ENCODE measurements at regions not wholly inside any gene's neighbourhood (a gene's known extent, or its start where the extent isn't known, plus 50 kb on each side); places are given as distances from the start of the nearest gene placed in this dataset.
"Not testable (repeated sequence)": the region's sequence is repeated elsewhere in the genome, so short reads cannot be mapped to it uniquely, and the experiment has no call there.

- DNase-seq (ENCODE audit: extremely low spot score): no peak
- 91% methylated on average over 1 of the region's 1 CpG for WGBS
- Histone ChIP-seq H3K9me3 (no peaks in the 10 kb centered on the region), H3K36me3 (no peaks in the 10 kb centered on the region), H3K27ac (replicated peaks in 1 of 4) (no peak overlapping the region), H3K27me3 (no peaks in the 10 kb centered on the region), H3K4me1 (no peaks in the 10 kb centered on the region), H3K4me3 (no peak overlapping the region)
- intact Hi-C loops (cut with DNase I): no loop called here
- TF ChIP-seq EP300 (IDR thresholded peaks at IDR 0.05): no peak
- no peak for TF ChIP-seq POLR2A (IDR thresholded peaks at IDR 0.05; ENCODE audit: low read depth)
- no peak for TF ChIP-seq POLR2AphosphoS5 (IDR thresholded peaks at IDR 0.05)
Measured at GRCh38 chr16:48064971-48065370, 90.8 kb downstream of the ABCC12 start.

DNA sequence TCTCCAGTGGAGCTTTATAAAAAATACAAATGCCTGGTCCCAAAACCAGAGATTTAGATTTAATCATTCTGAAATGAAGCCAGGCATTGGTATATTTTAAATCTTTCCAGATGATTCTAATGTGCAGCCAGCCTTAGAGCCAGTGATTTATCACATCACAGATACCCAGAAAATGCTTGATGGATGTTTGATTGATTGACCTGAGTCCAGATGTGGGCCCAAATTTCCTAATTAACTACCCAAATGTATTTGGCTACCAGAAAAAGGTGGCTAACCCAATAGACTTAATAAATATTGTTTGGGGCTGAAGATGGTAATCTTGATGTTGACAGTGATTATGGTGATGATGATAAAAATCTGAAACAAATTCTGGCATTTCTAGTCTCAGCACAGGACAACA, 93.1 kb downstream of the ABCC12 start:
- Histone ChIP-seq H3K4me3 (no peak overlapping the region), H3K36me3 (no peaks in the 10 kb centered on the region), H3K4me1 (no peaks in the 10 kb centered on the region), H3K27ac (replicated peaks in 1 of 4) (no peak overlapping the region), H3K27me3 (no peaks in the 10 kb centered on the region), H3K9me3 (no peaks in the 10 kb centered on the region)
- DNase-seq (ENCODE audit: extremely low spot score): no peak
- TF ChIP-seq, protein P1, sequence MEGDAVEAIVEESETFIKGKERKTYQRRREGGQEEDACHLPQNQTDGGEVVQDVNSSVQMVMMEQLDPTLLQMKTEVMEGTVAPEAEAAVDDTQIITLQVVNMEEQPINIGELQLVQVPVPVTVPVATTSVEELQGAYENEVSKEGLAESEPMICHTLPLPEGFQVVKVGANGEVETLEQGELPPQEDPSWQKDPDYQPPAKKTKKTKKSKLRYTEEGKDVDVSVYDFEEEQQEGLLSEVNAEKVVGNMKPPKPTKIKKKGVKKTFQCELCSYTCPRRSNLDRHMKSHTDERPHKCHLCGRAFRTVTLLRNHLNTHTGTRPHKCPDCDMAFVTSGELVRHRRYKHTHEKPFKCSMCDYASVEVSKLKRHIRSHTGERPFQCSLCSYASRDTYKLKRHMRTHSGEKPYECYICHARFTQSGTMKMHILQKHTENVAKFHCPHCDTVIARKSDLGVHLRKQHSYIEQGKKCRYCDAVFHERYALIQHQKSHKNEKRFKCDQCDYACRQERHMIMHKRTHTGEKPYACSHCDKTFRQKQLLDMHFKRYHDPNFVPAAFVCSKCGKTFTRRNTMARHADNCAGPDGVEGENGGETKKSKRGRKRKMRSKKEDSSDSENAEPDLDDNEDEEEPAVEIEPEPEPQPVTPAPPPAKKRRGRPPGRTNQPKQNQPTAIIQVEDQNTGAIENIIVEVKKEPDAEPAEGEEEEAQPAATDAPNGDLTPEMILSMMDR (IDR thresholded peaks at IDR 0.05): no peak
- intact Hi-C loops (cut with DNase I): no loop called here

DNA sequence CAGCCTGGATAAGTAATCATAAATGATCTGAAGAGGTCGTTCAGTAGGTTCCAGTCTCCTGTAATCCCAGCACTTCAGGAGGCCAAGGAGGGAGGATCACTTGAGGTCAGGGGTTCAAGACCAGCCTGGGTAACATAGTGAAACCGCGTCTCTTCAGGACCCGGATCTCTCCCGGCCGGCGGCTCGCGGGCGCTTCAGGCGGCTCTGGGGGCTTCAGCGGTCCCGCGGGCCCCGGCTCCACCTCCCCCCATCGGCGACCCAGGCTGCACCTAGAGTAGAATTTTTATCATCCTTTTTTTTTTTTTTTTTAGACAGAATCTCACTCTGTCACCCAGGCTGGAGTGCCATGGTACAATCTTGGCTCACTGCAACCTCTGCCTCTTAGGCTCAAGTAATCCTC, 95.9 kb downstream of the ABCC12 start:
- Histone ChIP-seq H3K4me1 (peaks cover 0 to 5% (median 2%) of the 10 kb centered on the region in 4 donors), H3K4me3 (no peak overlapping the region), H3K27me3 (peaks cover 0 to 6% (median 0%) of the 10 kb centered on the region in 4 donors), H3K9me3 (no peaks in the 10 kb centered on the region), H3K27ac (replicated peaks in 1 of 4) (no peak overlapping the region), H3K36me3 (no peaks in the 10 kb centered on the region)
- TF ChIP-seq, protein P1 (IDR thresholded peaks at IDR 0.05): no peak
- TF ChIP-seq POLR2A (IDR thresholded peaks at IDR 0.05; ENCODE audit: low read depth): no peak
- no peak for TF ChIP-seq POLR2AphosphoS5 (IDR thresholded peaks at IDR 0.05)
- TF ChIP-seq EP300 (IDR thresholded peaks at IDR 0.05): no peak
- 98% methylated on average over 16 of the region's 17 CpGs for WGBS
- no peak for DNase-seq (ENCODE audit: extremely low spot score)
- intact Hi-C loops (cut with DNase I): loop anchor here (10.0 kb wide), 1 partner anchor 915 kb away; the partner anchor contains the start of gene NETO2

GRCh38 chr16:48059190-48059589, 96.6 kb downstream of the ABCC12 start:
- Histone ChIP-seq H3K4me1 (peaks cover 0 to 11% (median 6%) of the 10 kb centered on the region in 4 donors), H3K27me3 (peaks cover 0 to 14% (median 0%) of the 10 kb centered on the region in 4 donors)
- 93% methylated on average over 16 of the region's 25 CpGs for WGBS
- intact Hi-C loops (cut with DNase I): loop anchor here (10.0 kb wide), 1 partner anchor 914 kb away; the partner anchor contains the start of gene NETO2
- not testable (repeated sequence) for H3K27ac ChIP-seq (replicated peaks in 1 of 4); H3K4me3 ChIP-seq; H3K36me3 ChIP-seq; DNase-seq (ENCODE audit: extremely low spot score); H3K9me3 ChIP-seq

- Histone ChIP-seq H3K4me3 (no peak overlapping the region), H3K36me3 (no peaks in the 10 kb centered on the region), H3K27me3 (peaks cover 0 to 29% (median 0%) of the 10 kb centered on the region in 4 donors), H3K27ac (replicated peaks in 1 of 4) (no peak overlapping the region), H3K4me1 (peaks cover 0 to 11% (median 6%) of the 10 kb centered on the region in 4 donors), H3K9me3 (no peaks in the 10 kb centered on the region)
- WGBS: 76% methylated on average over 3 of the region's 3 CpGs
- intact Hi-C loops (cut with DNase I): loop anchor here (10.0 kb wide), 1 partner anchor 912 kb away; the partner anchor contains the start of gene NETO2
- TF ChIP-seq, protein P1 (IDR thresholded peaks at IDR 0.05): no peak
- no peak for TF ChIP-seq EP300 (IDR thresholded peaks at IDR 0.05)
- TF ChIP-seq POLR2A (IDR thresholded peaks at IDR 0.05; ENCODE audit: low read depth): no peak
- no peak for TF ChIP-seq POLR2AphosphoS5 (IDR thresholded peaks at IDR 0.05)
- DNase-seq (ENCODE audit: extremely low spot score): no peak
Measured at GRCh38 chr16:48057048-48057447, 98.7 kb downstream of the ABCC12 start.

Measured in esophagus muscularis mucosa (tissue), 4 donors.